Posterior vena cava (tissue), 2 donors: ENCODE measurements at regions not wholly inside any gene's neighbourhood (a gene's known extent, or its start where the extent isn't known, plus 50 kb on each side); places are given as distances from the start of the nearest gene placed in this dataset.

Experiments
- DNase-seq: peaks from one replicate; pipeline ENCODE4 v3.0.0-alpha.2; 2020; ENCODE audit warnings: low spot score
- intact Hi-C, 2 donors: fragments of 100-400 bp; cut with DNase I; formaldehyde crosslinking; loops; one replicate each; pipeline versions ENCODE4 v1.14.1 to v1.14.2; 2022 to 2023
- donor health status: DM: yes; HTN: yes; CAD: no.
- donor health status: DM: yes; HTN: yes; CAD: no.

- intact Hi-C loops = no loop called here
- no peak for DNase-seq
Observed at GRCh38 chr5:74576941-74577456, 63.5 kb downstream of the ENC1 start.

- intact Hi-C loops = no loop called here
- DNase-seq = no peak
Observed at GRCh38 chr5:74575741-74576538, 64.6 kb downstream of the ENC1 start.

GRCh38 chr5:74570250-74570649 is 70.3 kb downstream of the ENC1 start:
- intact Hi-C loops = loop anchor here in 1 of 2 donors (5.0 kb wide), 1 partner anchor 1478 kb away; no protein-coding TSS in a partner anchor
- DNase-seq = no peak

GRCh38 chr5:74567411-74567995 is 73.0 kb downstream of the ENC1 start:
- DNase-seq = no peak
- intact Hi-C loops = no loop called here

GRCh38 chr5:74562122-74562521 is 78.4 kb downstream of the ENC1 start:
- intact Hi-C loops = no loop called here
- DNase-seq = no peak

- no peak for DNase-seq
- intact Hi-C loops = no loop called here
Observed at GRCh38 chr5:74560245-74560644, 80.3 kb downstream of the ENC1 start.

- intact Hi-C loops = no loop called here
- DNase-seq = no peak
Observed at GRCh38 chr5:74556631-74557595, 83.6 kb downstream of the ENC1 start.

GRCh38 chr5:74556006-74556405 is 84.5 kb downstream of the ENC1 start:
- intact Hi-C loops = no loop called here
- no peak for DNase-seq

- DNase-seq = no peak
- intact Hi-C loops = no loop called here
Observed at GRCh38 chr5:74552101-74552500, 88.4 kb downstream of the ENC1 start.

GRCh38 chr5:74550927-74551326 is 89.6 kb downstream of the ENC1 start:
- DNase-seq = no peak
- intact Hi-C loops = no loop called here

GRCh38 chr5:74549384-74549783 is 91.1 kb downstream of the ENC1 start:
- intact Hi-C loops = no loop called here
- no peak for DNase-seq

GRCh38 chr5:74546796-74547195 is 93.7 kb downstream of the ENC1 start:
- DNase-seq = no peak
- intact Hi-C loops = no loop called here

GRCh38 chr5:74544811-74545210 is 95.7 kb downstream of the ENC1 start:
- DNase-seq = no peak
- intact Hi-C loops = no loop called here

GRCh38 chr5:74543162-74543995 is 97.1 kb downstream of the ENC1 start:
- no peak for DNase-seq
- intact Hi-C loops = no loop called here

- intact Hi-C loops = no loop called here
- DNase-seq = no peak
Observed at GRCh38 chr5:74542482-74542881, 98.0 kb downstream of the ENC1 start.

- intact Hi-C loops = no loop called here
- DNase-seq = no peak
Observed at GRCh38 chr5:74541381-74541781, 99.1 kb downstream of the ENC1 start.

GRCh38 chr5:74540622-74541021 is 99.9 kb downstream of the ENC1 start:
- intact Hi-C loops = no loop called here
- DNase-seq = no peak

GRCh38 chr5:74539986-74540385 is 100.5 kb downstream of the ENC1 start:
- DNase-seq = no peak
- intact Hi-C loops = loop anchor here in 1 of 2 donors (10.0 kb wide), 1 partner anchor 155 kb away; no protein-coding TSS in a partner anchor

- no peak for DNase-seq
- intact Hi-C loops = loop anchor here in 1 of 2 donors (10.0 kb wide), 1 partner anchor 153 kb away; no protein-coding TSS in a partner anchor
Observed at GRCh38 chr5:74538206-74538661, 102.3 kb downstream of the ENC1 start.
